BJ (cell line): ENCODE measurements at regions not wholly inside any gene's neighbourhood (a gene's known extent, or its start where the extent isn't known, plus 50 kb on each side); places are given as distances from the start of the nearest gene placed in this dataset.

Experiments
- CTCF ChIA-PET: fragments of 350-600 bp; formaldehyde crosslinking; extraction: SDS; loops from one replicate; lab custom pipeline; 2021; ENCODE audit warnings: antibody characterized with exemption, inconsistent platforms; lab: Yijun Ruan, JAX
- POLR2A ChIA-PET: fragments of 300-600 bp; sonication (Branson Sonifier 250); formaldehyde crosslinking; extraction: SDS; loops from one replicate; lab custom pipeline; 2021; ENCODE audit warnings: antibody characterized with exemption; lab: Charles Lee
- DNase-seq: peaks from one replicate; pipeline ENCODE4 v3.0.0-alpha.2; 2011; ENCODE audit warnings: low read depth
- H3K27me3 ChIP-seq: 2 replicates; pipeline ENCODE4 v1.6.0; 2011; ENCODE audit warnings: low read length; ENCODE audit not compliant: control insufficient read depth, insufficient read depth
- H3K36me3 ChIP-seq: 2 replicates; pipeline ENCODE4 v1.5.1; 2011; ENCODE audit warnings: low read length; ENCODE audit not compliant: control insufficient read depth, insufficient read depth
- H3K4me3 ChIP-seq: 2 replicates; pipeline ENCODE4 v1.5.1; 2011; ENCODE audit warnings: low read depth, mild to moderate bottlenecking, control low read depth, low read length
- CTCF ChIP-seq: IDR thresholded peaks from 2 replicates; pipeline ENCODE4 v1.5.1; 2011; ENCODE audit warnings: low read depth, mild to moderate bottlenecking, control low read depth, inconsistent platforms, low read length, moderate library complexity; ENCODE audit not compliant: insufficient read depth

DNA sequence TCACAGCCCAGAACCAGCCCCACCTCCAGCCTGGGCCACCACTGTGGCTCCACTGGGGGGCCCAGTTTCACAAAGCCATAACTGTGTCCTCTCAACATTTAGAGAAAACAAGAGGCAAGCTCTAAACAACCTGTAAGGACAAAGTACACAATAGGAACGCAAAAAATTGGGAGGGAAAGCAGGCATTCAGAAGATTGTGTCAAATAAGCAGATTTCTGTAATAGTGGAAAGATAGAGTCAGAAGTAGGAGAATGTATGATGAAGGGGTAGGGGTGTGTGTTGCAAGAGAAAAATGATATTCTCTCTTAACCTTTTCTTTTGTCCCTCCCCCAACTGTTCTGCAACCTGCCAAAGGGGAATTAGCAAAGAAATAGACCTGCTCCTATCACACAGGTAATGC lies 449.9 kb upstream of the NPVF start:
- H3K27me3 ChIP-seq: no peaks in the 10 kb centered on the region
- no peaks in the 10 kb centered on the region for H3K36me3 ChIP-seq
- ChIA-PET CTCF (interaction anchor here (1.6 kb wide), 1 partner anchor 173 kb away, joined by 3 read pairs; no protein-coding TSS in a partner anchor), POLR2A (no interaction called here)
- DNase-seq: no peak
- H3K4me3 ChIP-seq: no peak overlapping the region
- TF ChIP-seq CTCF: no peak

- DNase-seq: no peak
- Histone ChIP-seq H3K27me3 (no peaks in the 10 kb centered on the region), H3K4me3 (no peak overlapping the region), H3K36me3 (no peaks in the 10 kb centered on the region)
- no peak for TF ChIP-seq CTCF
- ChIA-PET POLR2A (no interaction called here), CTCF (no interaction called here)
Observed at GRCh38 chr7:25680636-25681035, 452.4 kb upstream of the NPVF start.

DNA sequence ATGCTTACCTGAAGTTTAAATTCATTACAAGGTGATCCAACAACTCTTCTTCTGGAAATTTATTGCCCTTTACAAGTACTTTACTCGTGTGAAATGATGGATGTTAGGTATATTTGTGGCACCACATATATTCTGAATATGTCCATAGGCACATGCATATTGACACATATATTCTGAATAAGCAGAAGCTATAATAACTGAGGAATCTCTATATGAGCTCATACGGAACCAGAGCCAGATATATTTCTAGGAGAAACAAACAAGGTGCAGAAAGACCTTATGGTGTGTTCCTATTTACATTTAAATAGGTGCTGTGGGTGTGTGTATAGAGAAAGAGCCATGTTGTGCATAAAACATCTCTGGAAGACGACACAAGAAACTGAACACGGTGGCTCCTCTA lies 456.1 kb upstream of the NPVF start:
- ChIA-PET POLR2A (no interaction called here), CTCF (interaction anchor here (0.7 kb wide), 1 partner anchor 21 kb away, joined by 3 read pairs; no protein-coding TSS in a partner anchor)
- H3K4me3 ChIP-seq: no peak overlapping the region
- TF ChIP-seq CTCF: no peak
- H3K36me3 ChIP-seq: no peaks in the 10 kb centered on the region
- no peaks in the 10 kb centered on the region for H3K27me3 ChIP-seq
- no peak for DNase-seq

GRCh38 chr7:25686493-25686892 lies 458.2 kb upstream of the NPVF start:
- no peak for DNase-seq
- Histone ChIP-seq H3K27me3 (no peaks in the 10 kb centered on the region), H3K36me3 (no peaks in the 10 kb centered on the region), H3K4me3 (no peak overlapping the region)
- ChIA-PET POLR2A (no interaction called here), CTCF (no interaction called here)
- TF ChIP-seq CTCF: no peak

DNA sequence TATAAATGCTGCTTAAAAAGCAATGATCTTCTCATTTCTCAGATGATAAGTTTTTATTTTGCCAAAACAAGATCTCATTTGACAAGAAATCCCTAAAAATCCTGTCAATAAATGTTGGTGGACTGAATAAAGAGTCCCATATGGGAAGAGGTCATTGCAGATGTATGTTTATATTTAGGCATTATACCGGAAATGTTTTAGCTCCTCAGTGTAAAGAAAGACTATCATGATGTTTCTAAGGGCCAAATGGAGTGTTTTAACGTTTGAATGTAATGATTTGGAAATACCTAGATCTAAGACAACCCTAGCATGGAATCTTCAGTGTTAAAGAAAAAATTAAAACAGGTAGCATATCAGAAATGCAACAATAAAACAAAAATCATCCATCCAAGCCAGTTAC lies 457.8 kb upstream of the NFE2L3 start:
- ChIA-PET CTCF (interaction anchor here (0.6 kb wide), 1 partner anchor 144 kb away, joined by 3 read pairs; no protein-coding TSS in a partner anchor), POLR2A (no interaction called here)
- TF ChIP-seq CTCF: no peak
- no peak for DNase-seq
- Histone ChIP-seq H3K36me3 (no peaks in the 10 kb centered on the region), H3K27me3 (no peaks in the 10 kb centered on the region), H3K4me3 (no peak overlapping the region)
